ENCODE measurements at regions not wholly inside any gene's neighbourhood (a gene's known extent, or its start where the extent isn't known, plus 50 kb on each side); places are given as distances from the start of the nearest gene placed in this dataset.

- TF ChIP-seq CTCF (IDR thresholded peaks at IDR 0.05; ENCODE audit: low read length) = no peak
- TF ChIP-seq EZH2phosphoT487 (IDR thresholded peaks at IDR 0.05; ENCODE audit: low read length) = no peak
- TF ChIP-seq EZH2 (optimal IDR thresholded peaks at IDR 0.05; ENCODE audit: low read depth, low read length) = no peak
- no peak overlapping the region for H3K4me2 ChIP-seq (ENCODE audit: low read depth, low read length)
- no peaks in the 10 kb centered on the region for H3K27me3 ChIP-seq (replicated peaks; ENCODE audit: insufficient read depth, low read length)
- no peaks in the 10 kb centered on the region for H3K79me2 ChIP-seq (ENCODE audit: low read length)
- H3K9me2 ChIP-seq (replicated peaks; ENCODE audit: insufficient read depth, low read length) = no peaks in the 10 kb centered on the region
- no peaks in the 10 kb centered on the region for H3K4me1 ChIP-seq (ENCODE audit: low read length)
- no peaks in the 10 kb centered on the region for H3K36me3 ChIP-seq (replicated peaks; ENCODE audit: insufficient read depth, low read length)
- no peak for DNase-seq
- no peaks in the 10 kb centered on the region for H4K20me1 ChIP-seq (ENCODE audit: insufficient read depth, low read length)
- H3K9ac ChIP-seq (ENCODE audit: low read length) = no peak overlapping the region
- no peak overlapping the region for H3K4me3 ChIP-seq (ENCODE audit: low read length)
- no peaks in the 10 kb centered on the region for H3K9me3 ChIP-seq (replicated peaks; ENCODE audit: insufficient read depth, low read length)
- no peak overlapping the region for H2AFZ ChIP-seq (ENCODE audit: low read length)
- H3F3A ChIP-seq (ENCODE audit: insufficient read depth, low read length) = no peaks in the 10 kb centered on the region
- H3K27ac ChIP-seq (ENCODE audit: low read length) = no peak overlapping the region
These were observed 180.4 kb upstream of the JARID2 start for GRCh38 chr6:15065261-15065989.

DNA sequence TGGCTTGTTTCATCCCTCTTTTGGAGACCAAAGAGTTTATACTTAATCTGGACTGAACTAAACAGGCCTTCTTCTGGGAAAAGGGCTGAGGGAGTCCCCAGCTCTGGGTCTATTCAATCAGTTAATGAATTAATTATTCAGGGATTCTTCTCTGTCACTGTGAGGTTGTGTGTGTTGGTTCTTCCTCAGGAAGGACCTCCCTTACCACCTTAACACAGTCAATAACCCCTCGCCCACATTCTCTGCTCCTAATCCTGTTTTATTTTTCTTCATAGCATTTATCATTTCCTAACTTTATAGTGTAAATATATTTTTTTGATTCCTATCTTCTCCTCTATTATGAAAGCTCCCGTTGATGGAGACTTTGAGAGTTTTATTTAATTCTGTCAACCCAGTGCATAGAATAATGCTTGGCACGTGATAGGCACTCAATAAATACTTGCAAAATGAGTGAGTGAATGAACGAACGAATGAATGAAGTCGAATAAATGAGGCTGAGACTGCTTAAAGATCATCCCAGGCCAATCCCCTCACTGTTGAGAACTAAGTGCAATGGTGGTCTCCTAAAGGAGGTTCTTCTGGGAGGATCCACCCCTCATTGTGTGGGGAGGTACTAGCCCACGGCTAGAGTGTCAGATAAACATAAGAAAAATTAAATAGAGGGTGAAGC, 179.6 kb upstream of the JARID2 start:
- Histone ChIP-seq H3K9me2 (replicated peaks; ENCODE audit: insufficient read depth, low read length) (no peaks in the 10 kb centered on the region), H3K27ac (ENCODE audit: low read length) (no peak overlapping the region), H3K9ac (ENCODE audit: low read length) (no peak overlapping the region), H3K4me1 (ENCODE audit: low read length) (no peaks in the 10 kb centered on the region), H3F3A (ENCODE audit: insufficient read depth, low read length) (no peaks in the 10 kb centered on the region), H3K79me2 (ENCODE audit: low read length) (no peaks in the 10 kb centered on the region), H2AFZ (ENCODE audit: low read length) (no peak overlapping the region), H3K27me3 (replicated peaks; ENCODE audit: insufficient read depth, low read length) (no peaks in the 10 kb centered on the region), H3K36me3 (replicated peaks; ENCODE audit: insufficient read depth, low read length) (no peaks in the 10 kb centered on the region), H3K9me3 (replicated peaks; ENCODE audit: insufficient read depth, low read length) (no peaks in the 10 kb centered on the region), H4K20me1 (ENCODE audit: insufficient read depth, low read length) (no peaks in the 10 kb centered on the region), H3K4me3 (ENCODE audit: low read length) (no peak overlapping the region), H3K4me2 (ENCODE audit: low read depth, low read length) (no peak overlapping the region)
- no peak for DNase-seq
- TF ChIP-seq EZH2phosphoT487 (IDR thresholded peaks at IDR 0.05; ENCODE audit: low read length) = no peak
- no peak for TF ChIP-seq CTCF (IDR thresholded peaks at IDR 0.05; ENCODE audit: low read length)
- TF ChIP-seq EZH2 (optimal IDR thresholded peaks at IDR 0.05; ENCODE audit: low read depth, low read length) = no peak

GRCh38 chr6:15073344-15073789, 172.5 kb upstream of the JARID2 start:
- H3K4me1 ChIP-seq (ENCODE audit: low read length) = no peaks in the 10 kb centered on the region
- H3K4me2 ChIP-seq (ENCODE audit: low read depth, low read length) = no peak overlapping the region
- no peak overlapping the region for H3K9ac ChIP-seq (ENCODE audit: low read length)
- TF ChIP-seq EZH2 (optimal IDR thresholded peaks at IDR 0.05; ENCODE audit: low read depth, low read length) (no peak), EZH2phosphoT487 (IDR thresholded peaks at IDR 0.05; ENCODE audit: low read length) (no peak), CTCF (IDR thresholded peaks at IDR 0.05; ENCODE audit: low read length) (no peak)
- H3K27me3 ChIP-seq (replicated peaks; ENCODE audit: insufficient read depth, low read length) = no peaks in the 10 kb centered on the region
- H3K9me3 ChIP-seq (replicated peaks; ENCODE audit: insufficient read depth, low read length) = no peaks in the 10 kb centered on the region
- DNase-seq = no peak
- H3K27ac ChIP-seq (ENCODE audit: low read length) = no peak overlapping the region
- H3K79me2 ChIP-seq (ENCODE audit: low read length) = no peaks in the 10 kb centered on the region
- H4K20me1 ChIP-seq (ENCODE audit: insufficient read depth, low read length) = no peaks in the 10 kb centered on the region
- no peak overlapping the region for H3K4me3 ChIP-seq (ENCODE audit: low read length)
- H3K9me2 ChIP-seq (replicated peaks; ENCODE audit: insufficient read depth, low read length) = no peaks in the 10 kb centered on the region
- H3K36me3 ChIP-seq (replicated peaks; ENCODE audit: insufficient read depth, low read length) = no peaks in the 10 kb centered on the region
- no peak overlapping the region for H2AFZ ChIP-seq (ENCODE audit: low read length)
- H3F3A ChIP-seq (ENCODE audit: insufficient read depth, low read length) = no peaks in the 10 kb centered on the region

All from MM.1S (cell line).